ENCODE measurements at regions not wholly inside any gene's neighbourhood (a gene's known extent, or its start where the extent isn't known, plus 50 kb on each side); places are given as distances from the start of the nearest gene placed in this dataset.

- no peaks in the 10 kb centered on the region for H3K9me3 ChIP-seq
- H3K4me3 ChIP-seq (ENCODE audit: low read depth, low read length), result no peak overlapping the region
- no peak for DNase-seq
- no peaks in the 10 kb centered on the region; the same call in 1 of the 2 replicates for H3K27me3 ChIP-seq
- H3K4me1 ChIP-seq, result peaks cover 32% of the 10 kb centered on the region
- H3K36me3 ChIP-seq, result no peaks in the 10 kb centered on the region
- TF ChIP-seq CTCF (IDR thresholded peaks at IDR 0.05; ENCODE audit: low read depth, low read length), result no peak
Measured at GRCh38 chr4:185914583-185915199, 102.7 kb upstream of the SORBS2 start.

- Histone ChIP-seq H3K4me1 (peaks cover 33% of the 10 kb centered on the region), H3K36me3 (no peaks in the 10 kb centered on the region), H3K9me3 (no peaks in the 10 kb centered on the region), H3K4me3 (ENCODE audit: low read depth, low read length) (no peak overlapping the region), H3K27me3 (no peaks in the 10 kb centered on the region; the same call in 1 of the 2 replicates)
- no peak for DNase-seq
- TF ChIP-seq CTCF (IDR thresholded peaks at IDR 0.05; ENCODE audit: low read depth, low read length), result no peak
Measured at GRCh38 chr4:185915271-185915670, 103.3 kb upstream of the SORBS2 start.

- Histone ChIP-seq H3K9me3 (no peaks in the 10 kb centered on the region), H3K4me3 (ENCODE audit: low read depth, low read length) (no peak overlapping the region), H3K27me3 (no peaks in the 10 kb centered on the region; the same call in 1 of the 2 replicates), H3K36me3 (no peaks in the 10 kb centered on the region), H3K4me1 (peaks cover 33% of the 10 kb centered on the region)
- TF ChIP-seq CTCF (IDR thresholded peaks at IDR 0.05; ENCODE audit: low read depth, low read length), result no peak
- no peak for DNase-seq
Measured at GRCh38 chr4:185915817-185916216, 103.8 kb upstream of the SORBS2 start.

GRCh38 chr4:185916231-185916630 is 104.2 kb upstream of the SORBS2 start:
- TF ChIP-seq CTCF (IDR thresholded peaks at IDR 0.05; ENCODE audit: low read depth, low read length), result no peak
- H3K4me1 ChIP-seq, result peaks cover 33% of the 10 kb centered on the region

GRCh38 chr4:185916683-185917082 is 104.7 kb upstream of the SORBS2 start:
- no peak overlapping the region for H3K4me3 ChIP-seq (ENCODE audit: low read depth, low read length)
- no peak for TF ChIP-seq CTCF (IDR thresholded peaks at IDR 0.05; ENCODE audit: low read depth, low read length)
- no peak for DNase-seq
- no peaks in the 10 kb centered on the region for H3K9me3 ChIP-seq
- peaks cover 31% of the 10 kb centered on the region for H3K4me1 ChIP-seq
- no peaks in the 10 kb centered on the region; the same call in 1 of the 2 replicates for H3K27me3 ChIP-seq
- H3K36me3 ChIP-seq, result no peaks in the 10 kb centered on the region

More at GRCh38 chr4:185916231-185916630, 104.2 kb upstream of the SORBS2 start:
- Histone ChIP-seq H3K36me3 (no peaks in the 10 kb centered on the region), H3K9me3 (no peaks in the 10 kb centered on the region), H3K4me3 (ENCODE audit: low read depth, low read length) (no peak overlapping the region), H3K27me3 (no peaks in the 10 kb centered on the region; the same call in 1 of the 2 replicates)
- no peak for DNase-seq

GRCh38 chr4:185919107-185919506 is 107.1 kb upstream of the SORBS2 start:
- Histone ChIP-seq H3K36me3 (no peaks in the 10 kb centered on the region), H3K27me3 (no peaks in the 10 kb centered on the region; the same call in 1 of the 2 replicates), H3K9me3 (no peaks in the 10 kb centered on the region), H3K4me1 (peaks cover 27% of the 10 kb centered on the region), H3K4me3 (ENCODE audit: low read depth, low read length) (no peak overlapping the region)
- no peak for DNase-seq
- TF ChIP-seq CTCF (IDR thresholded peaks at IDR 0.05; ENCODE audit: low read depth, low read length), result no peak
